Psoas muscle (tissue), 7 donors: ENCODE measurements at regions not wholly inside any gene's neighbourhood (a gene's known extent, or its start where the extent isn't known, plus 50 kb on each side); places are given as distances from the start of the nearest gene placed in this dataset.

ENCODE experiments used
- ATAC-seq, 4 donors: fragments of 200-7000 bp; cut with Tn5 transposase; one replicate each; pipeline ENCODE4 v1.9.1; 2020; ENCODE audit warnings: moderate library complexity in 3 of 4, mild to moderate bottlenecking in 2 of 4
- DNase-seq, 2 donors: peaks; one replicate each; pipeline ENCODE4 v3.0.0-alpha.2; 2020
- H3K27ac ChIP-seq: fragments of 200-600 bp; one replicate; pipeline ENCODE4 v1.8.0; 2022
- H3K27me3 ChIP-seq, 3 donors: fragments of 200-600 bp in 1 of 3; one replicate each; pipeline versions ENCODE4 v1.6.1 to v1.8.0; 2013 to 2022; ENCODE audit warnings: low read length in 2 of 3, mild to moderate bottlenecking in 2 of 3, moderate library complexity in 1 of 3; ENCODE audit not compliant: insufficient read depth in 3 of 3
- H3K36me3 ChIP-seq, 2 donors: fragments of 200-600 bp in 1 of 2; one replicate each; pipeline versions ENCODE4 v1.6.1 to v1.8.0; 2013 to 2022; ENCODE audit warnings: low read depth in 1 of 2, mild to moderate bottlenecking in 1 of 2, moderate library complexity in 1 of 2; ENCODE audit not compliant: insufficient read depth in 1 of 2
- H3K4me1 ChIP-seq: fragments of 200-600 bp; one replicate; pipeline ENCODE4 v1.8.0; 2022
- H3K4me3 ChIP-seq: fragments of 200-600 bp; one replicate; pipeline ENCODE4 v1.8.0; 2022; ENCODE audit warnings: mild to moderate bottlenecking
- H3K9me3 ChIP-seq: fragments of 200-600 bp; one replicate; pipeline ENCODE4 v1.8.0; 2022
- CTCF ChIP-seq: fragments of 200-600 bp; IDR thresholded peaks from one replicate; pipeline ENCODE4 v1.8.0; 2022; ENCODE audit warnings: antibody characterized with exemption
- WGBS, 3 donors: extraction: QIAGEN DNeasy Blood & Tissue Kit; methylation state at CpG; one replicate each; pipeline versions ENCODE4 v1.1.6 to v1.1.7; 2013; 5-methylcytosine and 5-hydroxymethylcytosine counted together
- intact Hi-C, 2 donors: fragments of 100-400 bp; cut with DNase I; formaldehyde crosslinking; loops; one replicate each; pipeline versions ENCODE4 v1.11.0 to v1.14.2; 2022
- donor health status: healthy with polysubstance abuse.
- donor health status: DM: no; HTN: no; CAD: no; lungs with moderate emphysema.
- donor health status: Bipolar disorder and iron deficiency.
- donor health status: healthy.
- donor health status: DM: yes; HTN: yes; CAD: no.
- donor health status: DM: no; HTN: no; CAD: no.
- donor health status: DM: yes; HTN: yes; CAD: no.

- intact Hi-C loops: no loop called here
- Histone ChIP-seq H3K4me1 (no peaks in the 10 kb centered on the region), H3K9me3 (no peaks in the 10 kb centered on the region), H3K27me3 (no peaks in the 10 kb centered on the region), H3K4me3 (no peak overlapping the region), H3K36me3 (no peaks in the 10 kb centered on the region), H3K27ac (no peak overlapping the region)
- ATAC-seq (no peak), DNase-seq (no peak)
- TF ChIP-seq CTCF: no peak
These were observed 434.0 kb downstream of the PLCL1 start for GRCh38 chr2:198238429-198238828.

DNA sequence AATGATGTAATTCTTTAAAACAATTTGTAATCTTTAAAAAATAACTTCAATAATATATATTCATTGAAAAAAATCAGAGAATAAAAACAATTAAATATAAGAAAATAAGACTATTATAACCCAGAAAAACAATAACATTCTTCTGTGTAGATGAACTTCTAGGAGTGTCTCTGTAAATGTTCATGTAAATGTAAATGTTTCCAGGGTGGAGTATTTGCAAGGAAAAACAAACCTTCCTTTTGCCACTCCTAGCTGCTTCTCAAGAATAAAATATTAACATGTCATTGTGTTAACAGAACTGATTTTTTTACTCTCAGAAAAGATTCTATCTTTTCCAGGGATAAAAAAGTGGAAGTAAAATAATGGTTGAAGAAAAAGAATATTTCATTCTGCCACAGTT, 431.9 kb downstream of the PLCL1 start:
- no peak for TF ChIP-seq CTCF
- no peak for ATAC-seq

GRCh38 chr2:198232281-198232680, 427.9 kb downstream of the PLCL1 start:
- DNase-seq (no peak), ATAC-seq (no peak)
- 53 to 56% (median 54%) methylated on average over 4 of the region's 4 CpGs for WGBS, 3 donors
- Histone ChIP-seq H3K27me3 (peaks cover 0 to 3% (median 0%) of the 10 kb centered on the region in 3 donors), H3K27ac (no peak overlapping the region), H3K4me1 (no peaks in the 10 kb centered on the region), H3K36me3 (no peaks in the 10 kb centered on the region), H3K4me3 (no peak overlapping the region), H3K9me3 (no peaks in the 10 kb centered on the region)
- intact Hi-C loops: no loop called here
- no peak for TF ChIP-seq CTCF

More for the DNA sequence above, 431.9 kb downstream of the PLCL1 start:
- Histone ChIP-seq H3K36me3 (no peaks in the 10 kb centered on the region), H3K4me1 (no peaks in the 10 kb centered on the region), H3K9me3 (no peaks in the 10 kb centered on the region), H3K4me3 (no peak overlapping the region), H3K27ac (no peak overlapping the region), H3K27me3 (peaks cover 0 to 3% (median 0%) of the 10 kb centered on the region in 3 donors)
- no peak for DNase-seq
- intact Hi-C loops: no loop called here

DNA sequence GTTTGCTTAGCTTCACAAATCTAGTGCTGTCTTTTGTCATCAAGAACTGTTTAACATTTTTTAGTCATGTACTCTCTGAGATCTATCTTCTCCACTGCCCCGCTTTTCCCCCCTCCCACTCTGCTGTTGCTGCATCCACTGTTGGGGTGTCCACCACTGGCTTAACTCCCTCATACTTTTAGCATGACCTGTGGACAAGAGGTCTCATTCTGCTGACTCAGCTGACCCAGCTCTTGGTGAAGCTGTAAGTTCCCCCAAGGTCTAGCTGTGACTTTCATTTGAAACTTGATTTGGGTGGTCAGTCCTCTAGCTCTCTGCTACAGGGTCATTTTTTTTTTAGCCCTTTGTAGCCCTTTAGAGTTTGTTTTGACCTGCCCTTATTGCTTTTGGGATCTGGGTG, 427.2 kb downstream of the PLCL1 start:
- DNase-seq (no peak), ATAC-seq (no peak)
- Histone ChIP-seq H3K36me3 (no peaks in the 10 kb centered on the region), H3K4me3 (no peak overlapping the region), H3K9me3 (no peaks in the 10 kb centered on the region), H3K4me1 (no peaks in the 10 kb centered on the region), H3K27me3 (peaks cover 0 to 3% (median 0%) of the 10 kb centered on the region in 3 donors), H3K27ac (no peak overlapping the region)
- 94 to 100% (median 97%) methylated on average over 1 of the region's 1 CpG for WGBS, 3 donors
- no peak for TF ChIP-seq CTCF
- intact Hi-C loops: no loop called here

DNA sequence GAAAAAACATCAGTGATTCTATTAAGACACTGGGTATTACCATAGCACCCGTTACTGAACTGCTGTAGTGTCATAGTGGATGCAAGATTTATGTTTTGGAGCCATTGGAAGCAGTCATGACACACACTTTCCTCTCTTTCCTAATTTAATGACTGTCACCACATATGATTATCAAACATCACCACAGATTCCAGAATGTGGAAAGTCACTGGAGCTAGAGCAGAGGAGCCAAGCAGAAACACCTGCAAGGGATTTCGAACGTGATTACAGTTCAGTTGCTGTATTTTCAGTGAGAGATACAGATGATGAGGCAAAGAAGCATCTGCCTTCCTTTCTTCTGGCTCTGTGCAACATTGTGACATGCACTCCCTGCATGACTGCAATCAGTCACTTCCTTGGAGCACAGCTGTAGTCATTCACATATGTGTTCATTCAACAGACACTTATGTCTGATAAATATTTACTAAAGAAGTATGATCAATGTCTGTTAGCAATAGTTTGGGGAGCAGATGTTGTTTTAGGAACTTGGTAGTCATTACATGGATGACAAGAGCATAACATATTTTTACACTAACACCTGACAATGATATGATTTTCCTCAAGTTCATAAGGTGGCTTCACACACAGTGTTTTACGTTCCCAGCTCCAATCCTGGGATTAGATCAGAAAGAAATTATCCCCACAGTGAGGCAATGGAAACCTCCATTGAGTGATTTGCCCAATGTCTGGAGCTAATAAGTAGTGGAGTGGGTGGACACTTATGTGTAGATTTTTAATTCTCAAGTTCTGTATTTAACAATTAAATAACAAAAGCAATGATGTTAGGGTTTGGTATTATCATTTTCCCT, 416.6 kb downstream of the PLCL1 start:
- Histone ChIP-seq H3K9me3 (no peaks in the 10 kb centered on the region), H3K4me3 (no peak overlapping the region)
- 58 to 63% (median 63%) methylated on average over 4 of the region's 4 CpGs for WGBS, 3 donors

More for the DNA sequence above, 416.6 kb downstream of the PLCL1 start:
- ATAC-seq: no peak
- H3K27ac ChIP-seq: no peak overlapping the region
- intact Hi-C loops: no loop called here
- no peaks in the 10 kb centered on the region for H3K36me3 ChIP-seq
- DNase-seq: no peak
- TF ChIP-seq CTCF: no peak
- no peaks in the 10 kb centered on the region for H3K4me1 ChIP-seq
- H3K27me3 ChIP-seq: no peaks in the 10 kb centered on the region
